ENCODE measurements at regions not wholly inside any gene's neighbourhood (a gene's known extent, or its start where the extent isn't known, plus 50 kb on each side); places are given as distances from the start of the nearest gene placed in this dataset.

DNA sequence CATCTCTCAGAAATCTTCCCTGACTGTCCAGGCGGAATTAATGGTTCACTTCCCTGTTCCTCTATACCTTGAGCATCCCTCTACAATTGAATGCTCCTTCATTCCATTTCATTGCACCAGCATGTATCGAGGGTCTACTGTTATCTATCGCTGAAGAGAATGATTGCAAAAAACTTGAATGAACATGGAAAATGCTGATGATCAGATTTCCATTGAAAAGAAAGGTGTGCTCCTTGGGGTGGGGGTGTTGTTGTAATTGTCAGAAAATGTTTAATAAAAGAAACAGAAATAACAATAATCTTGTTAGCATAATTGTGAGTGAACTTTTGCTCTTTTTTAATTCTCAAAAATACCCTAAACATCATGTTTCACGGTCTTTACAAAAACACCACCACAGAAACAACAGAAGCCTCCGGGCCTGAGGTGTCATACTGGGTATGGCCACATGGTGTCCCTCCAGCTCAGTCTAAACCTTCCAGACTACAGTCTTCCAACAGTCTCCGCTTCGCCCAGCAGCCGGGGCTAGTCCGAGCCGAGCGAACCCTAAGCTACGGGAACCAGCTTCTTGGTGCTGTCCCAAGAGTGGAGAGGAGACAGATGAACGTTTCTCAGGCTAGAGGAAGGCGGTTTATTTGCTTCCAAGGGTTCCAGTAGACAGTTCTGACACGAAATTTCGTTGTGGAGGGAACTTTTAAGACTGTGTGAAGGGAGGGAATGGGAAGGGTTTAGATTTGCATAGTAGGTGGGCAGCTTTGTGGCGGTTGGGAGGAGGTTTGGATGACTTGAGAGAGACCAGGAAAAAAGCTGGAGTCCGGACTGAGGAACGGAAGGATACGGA lies 75.8 kb upstream of the ZBED5 start:
- in situ Hi-C loops (cut with HindIII; ENCODE audit: low sequenced_read_pairs) = no loop called here

DNA sequence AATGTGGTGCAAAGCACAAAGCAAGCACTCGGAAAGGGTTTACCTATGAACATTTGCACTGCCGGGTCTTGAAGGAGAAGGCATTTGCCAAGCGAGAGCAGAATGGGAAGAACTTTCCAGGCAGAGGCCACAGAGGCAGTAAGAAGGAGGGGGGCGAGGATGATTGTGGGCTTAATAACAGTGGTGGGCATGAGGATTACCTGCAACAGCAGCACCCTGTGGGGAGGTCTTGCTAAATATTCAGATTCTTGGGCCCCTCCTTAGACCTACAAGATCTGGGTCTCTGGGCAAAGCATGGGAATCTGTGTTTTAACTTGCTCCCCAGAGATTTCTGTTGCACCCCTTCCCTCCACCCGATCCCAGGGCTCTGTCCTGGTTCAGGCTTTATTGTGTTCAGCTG lies 75.1 kb upstream of the ZBED5 start:
- in situ Hi-C loops (cut with HindIII; ENCODE audit: low sequenced_read_pairs) = no loop called here

DNA sequence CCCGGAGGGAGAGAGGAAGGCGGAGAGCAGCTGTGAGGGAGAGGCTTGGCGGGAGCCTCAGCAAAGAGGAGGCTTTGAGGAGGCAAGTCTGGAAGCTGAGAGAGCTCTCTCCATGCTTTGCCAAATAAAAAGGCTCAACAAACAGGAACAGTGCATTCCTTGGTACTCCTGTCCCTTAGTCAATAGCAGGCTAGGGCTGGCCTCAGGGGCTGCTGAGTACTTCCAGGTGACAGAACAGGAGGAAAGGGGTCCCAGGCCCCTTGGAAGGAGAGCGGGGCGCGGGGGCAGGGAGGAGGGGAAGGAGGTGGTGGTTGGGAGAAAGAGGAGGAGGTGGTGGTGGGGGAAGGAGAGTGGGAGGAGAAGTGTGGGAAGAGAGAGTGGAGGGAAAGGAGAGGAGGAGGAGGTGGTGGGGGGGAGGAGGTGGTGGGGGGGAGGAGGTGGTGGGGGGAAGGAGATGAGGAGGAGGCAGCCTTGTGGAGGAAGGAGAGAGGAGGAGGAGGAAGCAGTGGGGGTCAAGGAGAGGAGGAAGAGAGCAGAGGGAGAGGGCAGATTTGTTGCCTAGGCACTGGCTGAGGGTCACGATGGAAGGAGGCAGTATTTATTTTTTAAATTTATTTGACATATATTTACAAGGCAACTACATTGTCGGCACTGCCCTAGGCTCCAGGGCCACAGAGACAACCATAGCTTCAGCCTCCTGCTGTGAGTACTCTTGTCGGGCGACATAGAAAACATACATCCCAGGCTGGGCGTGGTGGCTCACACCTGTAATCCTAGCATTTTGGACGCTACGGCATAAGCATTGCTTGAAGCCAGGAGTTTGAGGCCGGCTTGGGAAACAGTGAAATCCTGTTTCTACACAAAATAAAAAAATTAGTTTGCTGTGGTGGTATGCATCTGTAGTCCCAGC lies 74.2 kb upstream of the ZBED5 start:
- in situ Hi-C loops (cut with HindIII; ENCODE audit: low sequenced_read_pairs) = no loop called here

DNA sequence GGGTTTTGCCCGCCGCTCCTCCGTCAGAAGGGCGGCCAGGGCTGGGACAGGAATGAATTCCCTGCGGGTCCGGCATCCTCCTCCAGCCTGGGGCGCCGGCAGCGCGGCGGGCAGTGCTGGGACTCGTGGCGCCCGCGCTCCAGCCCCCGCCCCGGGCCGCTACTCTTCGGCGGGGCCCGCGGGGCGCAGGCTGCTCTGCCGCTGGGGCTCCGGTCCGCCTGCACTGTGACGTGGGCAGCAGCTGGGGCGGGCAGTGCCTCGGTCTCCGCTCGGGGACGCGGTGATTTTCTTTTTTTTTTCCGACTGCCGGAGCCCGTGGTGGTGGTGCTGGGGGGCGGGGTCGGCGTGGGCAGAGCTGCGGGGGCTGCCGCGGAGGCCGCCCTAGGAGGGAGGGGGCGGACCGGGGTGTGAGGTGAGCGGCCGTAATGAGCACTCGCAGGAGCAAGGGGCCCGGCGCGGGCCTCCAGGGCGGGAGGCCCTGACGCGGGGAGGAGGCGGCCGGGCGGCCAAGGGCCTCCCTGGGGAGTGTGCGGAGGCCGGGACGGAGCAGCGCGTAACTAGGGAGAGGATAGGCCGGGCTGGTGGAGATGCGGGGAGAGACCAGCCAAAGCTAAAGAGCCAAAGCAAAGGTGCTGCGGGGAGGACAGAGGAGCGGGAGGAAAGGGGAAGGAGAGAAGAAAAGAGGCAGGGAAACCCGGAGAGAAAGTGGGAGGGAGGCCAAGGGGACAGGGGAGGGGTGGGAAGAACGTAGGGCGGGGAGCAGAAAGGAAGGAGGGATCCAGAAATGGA lies 73.3 kb upstream of the ZBED5 start:
- in situ Hi-C loops (cut with HindIII; ENCODE audit: low sequenced_read_pairs) = no loop called here

DNA sequence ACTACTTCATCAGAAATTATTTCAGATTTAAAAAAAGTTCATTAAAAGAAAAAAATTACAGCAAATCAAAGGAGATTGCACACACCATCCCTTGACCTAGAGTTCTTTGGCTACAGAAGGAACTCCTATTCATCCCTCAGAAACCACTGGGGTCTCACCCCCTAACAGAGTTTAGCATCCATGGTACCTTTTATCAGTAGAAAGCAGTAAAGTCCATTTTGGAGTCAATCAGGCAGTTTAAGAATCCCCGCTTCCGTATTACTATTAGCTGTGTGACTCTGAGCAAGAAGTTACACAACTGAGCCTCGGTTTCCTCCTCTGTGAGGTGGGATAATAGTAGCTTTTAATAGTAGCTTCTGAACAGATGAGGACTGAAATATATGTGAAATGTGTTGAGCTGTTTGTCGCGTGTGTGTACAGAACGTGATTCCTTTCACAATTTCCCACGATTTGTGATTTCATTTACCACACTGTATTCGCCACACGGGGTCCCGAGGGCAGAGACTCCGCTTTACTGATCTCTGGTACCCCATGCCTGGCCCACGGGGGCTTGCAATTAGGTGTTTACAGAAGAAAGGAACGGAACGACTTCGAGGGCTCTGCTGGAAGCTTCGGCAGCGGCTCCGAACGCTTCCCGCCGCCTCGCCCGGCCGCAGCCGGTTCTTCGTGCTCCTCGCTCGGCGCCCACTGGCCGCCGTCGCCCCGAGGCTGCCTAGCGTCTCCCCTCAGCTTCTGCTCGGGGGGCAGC lies 72.5 kb upstream of the ZBED5 start:
- in situ Hi-C loops (cut with HindIII; ENCODE audit: low sequenced_read_pairs) = no loop called here

DNA sequence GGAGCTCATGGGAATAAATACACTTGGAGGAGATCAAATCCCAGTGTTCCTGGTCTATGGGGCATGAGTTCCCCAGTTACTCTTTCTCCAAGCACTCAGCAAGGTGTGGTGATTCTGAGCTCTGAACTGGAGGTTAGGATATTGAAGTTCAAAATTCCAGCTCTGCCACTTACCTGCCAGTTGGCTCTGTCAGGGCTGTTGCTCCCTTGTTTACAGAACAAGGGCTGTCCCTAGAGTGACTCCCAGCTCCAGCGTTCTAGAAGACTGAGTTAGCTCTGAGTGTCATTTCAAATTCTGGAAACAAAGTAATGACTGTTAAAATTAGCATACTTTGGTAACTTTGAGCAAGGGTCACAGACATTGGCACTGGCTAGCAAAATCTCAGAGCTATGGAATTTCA lies 69.7 kb upstream of the ZBED5 start:
- in situ Hi-C loops (cut with HindIII; ENCODE audit: low sequenced_read_pairs) = no loop called here

DNA sequence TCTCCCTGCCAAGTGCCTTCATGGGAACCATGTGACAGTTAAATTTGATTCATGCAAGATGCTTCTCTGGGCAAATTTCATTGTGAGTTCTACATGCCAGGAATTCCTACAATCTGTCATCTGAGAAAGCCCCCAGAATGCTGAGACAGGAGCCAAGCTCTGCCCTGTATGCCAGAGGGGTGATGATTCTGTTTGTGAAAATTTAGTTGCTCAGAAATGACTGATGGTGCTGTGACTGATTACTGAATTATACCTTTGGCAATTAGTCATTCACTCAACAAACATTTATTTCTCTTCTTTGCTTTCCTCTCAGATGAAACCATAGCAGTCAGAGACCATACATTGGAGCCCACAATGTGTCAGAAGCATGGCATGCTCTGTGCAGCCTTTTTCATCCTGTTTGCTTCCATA lies 69.0 kb upstream of the ZBED5 start:
- in situ Hi-C loops (cut with HindIII; ENCODE audit: low sequenced_read_pairs) = no loop called here

DNA sequence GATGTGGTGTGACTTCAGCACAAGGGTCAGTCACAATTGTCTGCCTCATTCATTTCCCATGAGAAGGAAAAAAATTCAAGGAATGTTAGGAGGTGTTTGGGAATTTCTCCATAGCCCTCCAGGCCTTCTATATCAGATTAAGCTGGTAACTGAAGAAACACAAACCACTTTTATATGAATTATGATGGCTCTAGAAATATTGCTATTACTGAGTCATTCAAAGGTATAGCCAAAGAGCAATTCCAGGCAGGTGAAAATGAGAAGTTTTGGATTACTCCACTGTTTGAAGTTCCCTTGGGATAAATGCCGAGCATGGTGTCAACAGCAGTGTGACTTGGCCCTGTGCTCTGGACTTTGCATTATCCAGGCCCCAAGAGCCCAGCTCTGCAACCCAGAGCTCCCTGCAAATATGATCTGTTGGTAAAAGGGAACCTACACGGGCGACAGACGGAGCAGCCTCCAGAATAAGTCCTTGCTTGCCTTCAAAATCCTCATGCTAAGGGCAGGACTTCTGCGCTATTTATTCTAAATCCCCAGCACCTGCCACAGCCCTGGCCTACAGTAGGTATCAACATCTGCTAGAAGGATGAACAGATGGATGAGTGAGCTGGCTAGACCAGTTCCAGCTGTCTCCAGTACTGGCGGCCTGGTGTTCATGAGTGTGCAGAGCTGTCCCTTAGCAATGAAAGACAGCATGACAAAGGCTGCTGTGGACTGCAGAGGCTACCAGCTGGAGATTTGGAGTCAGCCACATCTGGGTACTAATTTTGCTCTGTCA lies 67.5 kb upstream of the ZBED5 start:
- in situ Hi-C loops (cut with HindIII; ENCODE audit: low sequenced_read_pairs) = no loop called here

DNA sequence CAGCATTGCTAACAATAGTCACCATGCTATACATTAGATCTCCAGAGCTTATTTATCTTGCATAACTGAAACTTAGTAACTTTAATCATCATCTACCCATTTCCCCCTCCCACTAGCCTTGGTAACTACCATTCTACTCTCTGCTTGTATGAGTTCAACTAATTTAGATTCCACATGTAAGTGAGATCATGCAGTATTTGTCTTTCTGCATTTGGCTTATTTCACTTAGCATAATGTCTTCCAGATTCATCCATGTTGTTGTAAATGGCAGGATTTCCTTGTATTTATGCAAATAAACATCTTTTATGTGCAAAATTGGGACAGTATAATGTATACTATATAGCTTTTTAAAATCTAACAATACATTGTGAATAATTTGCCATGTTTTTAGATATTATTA lies 66.0 kb upstream of the ZBED5 start:
- in situ Hi-C loops (cut with HindIII; ENCODE audit: low sequenced_read_pairs) = no loop called here

DNA sequence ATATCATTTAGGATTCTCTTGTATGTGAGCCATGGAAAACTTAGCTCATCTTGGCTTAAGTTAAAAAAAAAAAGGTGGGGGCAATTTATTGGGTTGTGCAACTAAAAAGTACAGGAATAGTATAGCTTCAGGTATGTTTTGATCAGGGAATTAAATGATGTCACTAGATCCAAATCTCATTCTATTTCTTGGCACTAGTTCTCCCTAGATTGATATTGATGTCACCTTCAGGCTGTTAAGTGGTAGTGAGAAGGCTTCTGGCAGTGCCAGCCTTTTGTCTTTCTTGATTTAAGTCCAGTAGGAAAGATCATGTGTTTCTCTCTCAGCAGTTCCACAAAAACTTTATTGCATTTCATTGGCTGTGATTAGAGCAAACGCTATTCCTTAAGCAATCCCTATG lies 65.0 kb upstream of the ZBED5 start:
- in situ Hi-C loops (cut with HindIII; ENCODE audit: low sequenced_read_pairs) = no loop called here

DNA sequence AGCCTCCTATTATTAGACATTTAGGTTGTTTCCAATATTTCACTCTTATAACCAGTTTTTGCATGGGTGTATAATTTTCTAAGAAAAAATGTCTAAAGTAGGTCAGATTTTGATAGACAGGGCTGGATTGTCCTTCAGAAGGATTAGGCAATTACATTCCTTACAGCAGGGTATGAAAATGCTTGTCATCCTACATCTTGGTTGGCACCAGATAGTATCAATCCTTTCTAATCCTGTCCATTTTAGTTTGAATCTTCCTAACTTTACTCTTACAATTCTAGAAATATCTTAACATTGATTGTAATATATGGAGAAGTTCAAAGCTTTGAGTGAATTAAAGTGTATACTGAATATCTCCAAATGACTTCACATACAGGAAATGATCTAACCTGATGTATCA lies 63.0 kb upstream of the ZBED5 start:
- in situ Hi-C loops (cut with HindIII; ENCODE audit: low sequenced_read_pairs) = no loop called here

DNA sequence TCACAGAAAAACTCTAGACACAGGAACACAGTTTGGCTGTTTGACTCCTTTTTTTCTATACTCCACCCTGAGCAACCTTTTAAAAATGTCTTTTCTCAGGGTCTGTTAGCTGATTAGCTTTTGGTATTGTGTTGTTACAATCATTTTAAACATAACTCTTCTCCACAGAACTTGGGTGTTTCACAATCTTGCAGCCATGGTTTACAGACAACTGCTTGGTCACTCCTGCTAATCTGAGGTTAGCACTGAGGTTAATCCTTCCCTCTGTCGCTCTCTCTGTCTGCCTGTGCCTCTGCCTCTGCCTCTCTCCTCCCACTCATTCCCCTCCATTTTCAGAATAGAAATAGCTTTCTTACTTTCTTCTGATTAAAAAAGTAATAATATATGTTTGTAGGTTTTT lies 62.4 kb upstream of the ZBED5 start:
- in situ Hi-C loops (cut with HindIII; ENCODE audit: low sequenced_read_pairs) = no loop called here

DNA sequence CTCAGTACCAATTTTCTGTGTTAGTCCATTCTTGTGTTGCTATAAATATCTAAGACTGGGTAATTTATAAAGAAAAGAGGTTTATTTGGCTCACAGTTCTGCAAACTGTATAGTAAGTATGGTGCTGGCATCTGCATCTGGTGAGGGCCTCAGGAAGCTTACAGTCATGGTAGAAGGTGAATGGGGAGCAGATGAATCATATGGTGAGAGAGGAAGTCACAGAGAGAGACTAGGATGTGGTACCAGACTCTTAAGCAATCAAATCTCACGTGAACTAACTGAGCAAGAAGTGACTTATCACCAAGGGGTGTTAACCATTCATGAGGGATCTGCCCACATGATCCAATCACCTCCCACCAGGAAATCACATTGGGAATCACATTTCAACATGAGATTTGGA lies 60.8 kb upstream of the ZBED5 start:
- in situ Hi-C loops (cut with HindIII; ENCODE audit: low sequenced_read_pairs) = no loop called here

DNA sequence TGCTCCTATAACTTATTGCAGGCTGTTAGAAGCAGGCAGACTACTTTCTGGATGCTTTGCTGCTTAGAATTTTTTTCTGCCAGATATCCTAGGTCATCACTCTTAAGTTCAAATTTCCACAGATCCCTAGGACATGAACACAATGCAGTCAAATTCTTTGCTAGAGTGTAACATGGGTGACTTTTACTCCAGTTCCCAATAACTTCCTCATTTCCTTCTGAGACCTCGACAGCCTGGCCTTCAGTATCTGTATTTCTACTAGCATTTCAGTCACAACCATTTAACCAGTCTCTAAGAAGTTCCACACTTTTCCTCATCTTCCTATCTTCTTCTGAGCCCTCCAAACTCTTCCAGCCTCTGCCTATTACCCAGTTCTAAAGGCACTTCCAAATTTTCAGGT lies 60.4 kb upstream of the ZBED5 start:
- in situ Hi-C loops (cut with HindIII; ENCODE audit: low sequenced_read_pairs) = no loop called here

DNA sequence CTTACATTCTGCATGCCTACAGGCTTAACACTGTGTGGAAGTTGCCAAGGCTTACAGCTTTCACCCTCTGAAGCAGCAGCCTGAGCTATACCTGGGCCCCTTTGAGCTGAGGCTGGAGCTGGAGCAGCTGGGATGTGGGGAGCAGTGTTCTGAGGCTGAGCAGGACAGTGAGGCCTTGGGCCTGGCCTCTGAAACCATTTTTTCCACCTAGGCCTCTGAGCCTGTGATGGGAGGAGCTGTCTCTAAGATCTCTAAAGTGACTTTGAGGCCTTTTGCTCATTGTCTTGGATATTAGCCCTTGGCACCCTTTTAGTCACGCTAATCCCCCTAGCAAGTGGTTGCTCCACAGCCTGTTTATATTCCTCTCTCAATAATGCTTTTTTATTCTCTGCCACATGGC lies 59.9 kb upstream of the ZBED5 start:
- in situ Hi-C loops (cut with HindIII; ENCODE audit: low sequenced_read_pairs) = no loop called here

DNA sequence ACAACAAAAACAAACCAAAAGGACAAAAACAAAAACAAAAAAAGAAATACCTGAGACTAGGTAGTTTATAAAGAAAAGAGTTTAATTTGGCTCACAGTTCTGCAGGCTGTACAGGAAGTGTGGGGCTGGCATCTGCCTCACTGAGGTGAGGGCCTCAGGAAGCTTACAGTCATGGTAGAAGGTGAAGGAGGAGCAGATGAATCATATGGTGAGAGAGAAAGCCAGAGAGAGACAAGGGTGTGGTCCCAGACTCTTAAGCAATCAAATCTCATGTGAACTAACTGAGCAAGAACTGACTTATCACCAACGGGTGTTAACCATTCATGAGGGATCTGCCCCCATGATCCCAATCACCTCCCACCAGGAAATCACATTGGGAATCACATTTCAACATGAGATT lies 58.8 kb upstream of the ZBED5 start:
- in situ Hi-C loops (cut with HindIII; ENCODE audit: low sequenced_read_pairs) = no loop called here

DNA sequence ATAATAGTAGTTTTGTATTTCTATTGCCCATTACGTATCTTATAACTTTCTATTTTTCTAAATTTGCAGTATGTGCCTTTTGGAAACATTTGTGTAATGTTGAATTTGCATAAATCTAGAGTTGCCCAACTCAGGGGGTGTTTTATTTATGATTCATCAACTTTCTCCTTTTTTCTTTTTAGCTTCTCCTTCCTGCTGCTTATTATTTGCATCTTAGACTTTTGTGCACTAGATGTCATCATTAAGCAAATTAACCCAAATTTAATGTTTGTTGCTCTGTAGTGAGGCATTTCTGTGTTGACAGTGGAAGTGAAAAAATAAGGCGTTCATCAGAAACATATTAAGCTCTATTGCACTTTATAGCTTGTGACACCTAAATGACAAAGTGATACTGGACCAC lies 56.2 kb upstream of the ZBED5 start:
- in situ Hi-C loops (cut with HindIII; ENCODE audit: low sequenced_read_pairs) = no loop called here

DNA sequence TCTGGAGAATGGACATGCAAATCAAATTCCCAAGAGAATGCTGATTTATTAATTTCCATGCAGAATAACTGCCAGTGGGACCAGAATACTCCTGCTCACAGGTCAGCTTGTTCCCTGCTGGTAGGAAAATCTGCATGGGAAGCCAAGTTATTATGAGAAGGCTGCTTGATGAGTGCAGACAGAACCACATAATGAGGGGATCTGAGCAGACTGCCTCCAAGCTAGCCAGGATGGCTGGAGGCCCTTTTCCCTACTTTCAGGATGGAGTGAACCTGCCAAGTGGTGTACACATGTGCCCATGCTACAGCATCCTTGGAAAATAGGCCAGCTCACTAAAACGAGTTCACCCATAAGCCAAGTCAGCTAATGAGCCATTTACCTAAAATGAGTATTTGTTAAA lies 55.2 kb upstream of the ZBED5 start:
- in situ Hi-C loops (cut with HindIII; ENCODE audit: low sequenced_read_pairs) = no loop called here

DNA sequence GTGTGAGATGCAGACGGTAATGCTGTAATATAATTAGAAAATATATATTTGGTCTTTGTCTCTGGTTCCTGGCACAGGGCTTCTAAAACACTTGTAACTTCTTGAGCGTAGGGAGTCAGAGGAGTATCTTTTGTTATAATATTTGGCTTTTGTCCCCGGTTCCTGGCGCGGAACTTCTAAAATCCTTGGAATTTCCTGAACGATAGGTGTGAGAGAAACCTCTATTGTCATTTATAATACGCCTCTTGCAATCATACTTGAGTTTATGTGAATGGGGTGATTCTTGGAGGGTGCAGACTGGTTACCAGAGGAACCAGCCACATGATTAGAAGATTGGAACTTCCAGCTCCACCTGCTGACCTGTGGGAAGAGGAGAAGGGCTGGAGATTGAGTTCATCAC lies 54.1 kb upstream of the ZBED5 start:
- in situ Hi-C loops (cut with HindIII; ENCODE audit: low sequenced_read_pairs) = no loop called here

Data from endothelial cell of hepatic sinusoid (primary cell).